IPS DF 6.9 (cell line): ENCODE measurements at regions not wholly inside any gene's neighbourhood (a gene's known extent, or its start where the extent isn't known, plus 50 kb on each side); places are given as distances from the start of the nearest gene placed in this dataset.
"Not testable (repeated sequence)": the region's sequence is repeated elsewhere in the genome, so short reads cannot be mapped to it uniquely, and the experiment has no call there.

ENCODE experiments used
- DNase-seq: peaks from one replicate; pipeline ENCODE4 v3.0.0-alpha.2; 2013; ENCODE audit warnings: low read depth, low spot score
- H3K27ac ChIP-seq: one replicate; pipeline ENCODE4 v1.5.1; 2013; ENCODE audit warnings: low read length, control low read depth
- H3K27me3 ChIP-seq: 2 replicates; pipeline ENCODE4 v1.6.1; 2013; ENCODE audit warnings: mild to moderate bottlenecking, low read length; ENCODE audit not compliant: control insufficient read depth, insufficient read depth
- H3K36me3 ChIP-seq: 2 replicates; pipeline ENCODE4 v1.6.1; 2013; ENCODE audit warnings: low read length; ENCODE audit not compliant: control insufficient read depth, insufficient read depth
- H3K4me1 ChIP-seq: 2 replicates; pipeline ENCODE4 v1.6.1; 2013; ENCODE audit warnings: low read length; ENCODE audit not compliant: control insufficient read depth, insufficient read depth
- H3K4me3 ChIP-seq: 2 replicates; pipeline ENCODE4 v1.5.1; 2013; ENCODE audit warnings: mild to moderate bottlenecking, low read length
- H3K9me3 ChIP-seq: 2 replicates; pipeline ENCODE4 v1.6.1; 2013; ENCODE audit warnings: low read length, inconsistent platforms; ENCODE audit not compliant: control insufficient read depth, insufficient read depth
- WGBS: extraction: QIAGEN DNeasy Blood & Tissue Kit; methylation state at CpG from one replicate; pipeline ENCODE4 v1.1.7; 2013; ENCODE audit warnings: mixed read lengths, missing lambda C conversion rate; ENCODE audit not compliant: insufficient read length, insufficient coverage; 5-methylcytosine and 5-hydroxymethylcytosine counted together

DNA sequence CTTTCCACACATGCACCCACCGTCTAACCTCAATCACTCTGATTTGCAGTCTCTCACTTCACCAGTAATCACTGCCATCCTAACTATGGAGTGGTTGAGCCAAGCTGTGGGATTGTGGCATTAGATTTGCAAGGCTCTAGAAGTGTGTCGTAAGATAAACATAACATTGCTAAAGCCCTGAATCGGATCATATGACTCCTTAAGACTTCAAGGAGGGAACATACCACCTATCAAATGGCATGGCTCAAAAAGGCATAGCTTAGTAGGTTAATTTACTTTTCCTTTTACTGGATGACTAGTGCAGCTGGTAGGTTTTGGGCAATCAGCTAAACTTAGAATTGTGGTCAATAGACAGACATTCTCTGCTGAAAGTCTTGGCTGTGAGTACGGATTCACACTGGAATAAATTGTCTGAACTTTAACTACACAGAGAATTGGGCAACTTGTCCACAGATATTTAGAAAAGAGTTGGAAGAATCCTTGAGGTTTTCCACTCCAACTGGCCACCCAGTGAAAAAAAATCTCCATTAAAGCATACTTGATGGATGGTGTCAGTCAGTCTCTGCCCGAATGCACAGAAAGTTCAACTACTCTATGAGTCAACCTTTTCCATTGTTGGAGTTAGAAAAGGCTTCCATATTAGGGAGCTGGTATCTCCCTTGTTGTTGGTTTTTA is 476.7 kb upstream of the CBLB start:
- no peak overlapping the region for H3K27ac ChIP-seq
- no peak overlapping the region for H3K4me3 ChIP-seq
- no peaks in the 10 kb centered on the region for H3K27me3 ChIP-seq
- WGBS, result no CpG with 5 or more reads among the region's 5 CpGs
- DNase-seq, result no peak
- no peaks in the 10 kb centered on the region for H3K36me3 ChIP-seq
- no peaks in the 10 kb centered on the region for H3K4me1 ChIP-seq
- H3K9me3 ChIP-seq, result no peaks in the 10 kb centered on the region

DNA sequence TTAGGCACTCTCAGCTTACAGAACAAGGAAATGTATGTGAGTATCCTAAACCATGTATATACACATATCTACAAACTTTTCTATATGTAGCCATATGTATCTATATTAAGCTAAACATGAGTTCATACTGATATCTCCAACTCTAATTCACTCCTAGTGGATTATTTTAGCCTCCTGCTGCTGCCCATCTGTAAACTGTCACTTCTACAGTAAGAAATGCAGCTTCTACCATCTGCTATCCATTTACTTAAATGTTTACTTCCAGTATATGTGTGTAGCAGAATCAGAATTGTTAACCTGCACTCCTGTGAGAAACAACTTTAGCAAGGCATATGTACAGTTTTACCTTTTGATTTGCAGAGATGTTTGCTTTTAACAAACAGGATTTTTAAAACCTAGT is 478.5 kb upstream of the CBLB start:
- no peaks in the 10 kb centered on the region for H3K36me3 ChIP-seq
- DNase-seq, result no peak
- H3K27ac ChIP-seq, result no peak overlapping the region
- no peaks in the 10 kb centered on the region for H3K27me3 ChIP-seq
- no peaks in the 10 kb centered on the region for H3K4me1 ChIP-seq
- H3K4me3 ChIP-seq, result no peak overlapping the region
- no peaks in the 10 kb centered on the region for H3K9me3 ChIP-seq

DNA sequence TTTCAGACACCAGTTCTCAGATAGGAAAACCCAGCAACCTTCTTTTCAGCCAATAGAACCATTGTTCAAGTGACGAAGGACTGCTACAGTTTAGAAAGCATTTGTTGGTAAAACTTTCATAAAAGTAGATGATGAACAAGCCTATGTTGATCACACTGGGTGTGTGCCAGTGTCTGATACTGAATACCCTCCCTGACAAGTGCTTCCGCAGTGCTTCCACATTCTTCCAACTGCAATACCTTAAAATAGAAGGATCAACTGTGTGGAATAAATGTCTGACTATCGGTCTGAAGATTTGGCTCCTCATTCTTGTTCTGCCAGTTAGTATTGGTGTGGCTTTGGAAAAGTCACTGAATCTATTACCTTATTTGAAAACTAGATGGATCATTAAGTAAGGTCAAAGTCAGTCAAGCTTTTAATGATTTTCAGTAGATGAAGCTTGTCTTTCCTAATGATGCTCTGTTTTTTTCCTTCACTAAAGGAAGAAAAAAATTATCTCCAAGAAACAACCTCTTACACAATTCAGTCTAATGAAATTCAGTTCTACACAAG is 479.4 kb upstream of the CBLB start:
- Histone ChIP-seq H3K4me3 (no peak overlapping the region), H3K27me3 (no peaks in the 10 kb centered on the region), H3K27ac (no peak overlapping the region), H3K36me3 (no peaks in the 10 kb centered on the region), H3K4me1 (no peaks in the 10 kb centered on the region), H3K9me3 (no peaks in the 10 kb centered on the region)
- no peak for DNase-seq
- no CpG with 5 or more reads among the region's 3 CpGs for WGBS

DNA sequence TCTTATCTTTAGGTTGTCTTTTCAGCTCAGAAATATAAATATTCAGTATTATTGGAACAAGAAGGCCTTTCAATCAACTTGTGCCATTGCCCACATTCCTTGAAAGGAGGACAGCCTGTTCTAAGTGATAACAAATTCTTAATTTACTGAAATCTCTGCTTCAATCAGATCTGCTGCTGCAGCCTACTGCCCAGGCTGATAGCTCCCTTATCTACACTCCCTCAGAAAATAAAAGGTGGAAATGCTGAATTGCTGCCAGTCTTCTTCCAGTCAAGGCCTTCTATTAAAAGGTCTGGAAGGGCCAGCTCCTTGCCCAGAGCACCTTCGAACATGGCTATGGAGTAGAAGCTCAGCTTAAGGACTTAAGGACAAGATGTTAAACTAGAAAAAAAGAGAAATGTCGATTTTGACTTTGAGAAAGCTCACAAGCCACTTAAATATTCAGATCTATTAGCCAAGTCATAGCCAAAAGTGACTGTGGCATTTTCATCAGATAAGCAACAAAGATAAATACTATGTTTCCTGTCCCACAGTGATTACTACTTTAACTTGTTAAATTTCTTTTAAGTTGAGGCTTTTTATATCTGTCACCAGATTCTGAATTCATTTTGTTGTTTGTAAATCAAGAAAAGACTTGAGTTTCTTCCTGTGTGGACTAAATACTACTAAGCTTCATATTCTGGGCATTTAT is 480.5 kb upstream of the CBLB start:
- WGBS, result no CpG with 5 or more reads among the region's 2 CpGs
- no peaks in the 10 kb centered on the region for H3K36me3 ChIP-seq
- no peak overlapping the region for H3K4me3 ChIP-seq
- no peaks in the 10 kb centered on the region for H3K9me3 ChIP-seq
- H3K4me1 ChIP-seq, result no peaks in the 10 kb centered on the region
- no peaks in the 10 kb centered on the region for H3K27me3 ChIP-seq
- H3K27ac ChIP-seq, result no peak overlapping the region
- no peak for DNase-seq

DNA sequence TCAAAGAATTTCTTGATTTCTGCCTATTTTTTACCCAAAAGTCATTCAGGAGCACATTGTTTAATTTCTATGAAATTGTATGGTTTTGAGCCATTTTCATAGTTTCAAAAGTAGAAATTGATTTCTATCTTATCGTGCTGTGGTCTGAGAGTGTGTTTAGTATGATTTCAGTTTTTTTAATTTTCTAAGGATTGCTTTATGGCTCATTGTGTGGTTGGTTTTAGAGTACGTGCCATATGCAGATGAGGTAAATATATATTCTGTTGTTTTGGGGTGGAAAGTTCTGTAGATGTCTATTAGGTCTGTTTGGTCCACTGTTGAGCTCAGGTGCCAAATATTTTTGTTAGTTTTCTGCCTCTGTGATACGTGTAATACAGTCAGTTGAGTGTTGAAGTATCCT is 487.1 kb upstream of the CBLB start:
- DNase-seq, result no peak
- no peak overlapping the region for H3K4me3 ChIP-seq
- WGBS, result no CpG with 5 or more reads among the region's 3 CpGs
- no peaks in the 10 kb centered on the region for H3K36me3 ChIP-seq
- H3K4me1 ChIP-seq, result no peaks in the 10 kb centered on the region
- H3K9me3 ChIP-seq, result no peaks in the 10 kb centered on the region
- no peak overlapping the region for H3K27ac ChIP-seq
- H3K27me3 ChIP-seq, result no peaks in the 10 kb centered on the region

DNA sequence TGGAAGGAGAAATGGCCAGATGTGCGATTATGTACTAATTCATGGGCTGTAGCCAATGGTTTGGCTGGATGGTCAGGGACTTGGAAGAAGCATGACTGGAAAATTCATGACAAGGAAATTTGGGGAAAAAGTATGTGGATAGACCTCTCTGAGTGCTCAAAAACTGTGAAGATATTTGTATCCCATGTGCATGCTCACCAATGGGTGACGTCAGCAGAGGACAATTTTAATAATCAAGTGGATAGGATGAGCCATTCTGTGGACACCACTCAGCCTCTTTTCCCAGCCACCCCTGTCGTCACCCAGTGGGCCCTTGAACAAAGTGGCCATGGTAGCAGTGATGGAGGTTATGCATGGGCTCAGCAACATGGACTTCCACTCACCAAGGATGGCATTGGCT is 490.9 kb upstream of the CBLB start:
- Histone ChIP-seq H3K9me3 (no peaks in the 10 kb centered on the region), H3K4me3 (no peak overlapping the region), H3K27me3 (no peaks in the 10 kb centered on the region), H3K4me1 (no peaks in the 10 kb centered on the region), H3K36me3 (no peaks in the 10 kb centered on the region), H3K27ac (no peak overlapping the region)
- no CpG with 5 or more reads among the region's 3 CpGs for WGBS
- DNase-seq, result no peak

DNA sequence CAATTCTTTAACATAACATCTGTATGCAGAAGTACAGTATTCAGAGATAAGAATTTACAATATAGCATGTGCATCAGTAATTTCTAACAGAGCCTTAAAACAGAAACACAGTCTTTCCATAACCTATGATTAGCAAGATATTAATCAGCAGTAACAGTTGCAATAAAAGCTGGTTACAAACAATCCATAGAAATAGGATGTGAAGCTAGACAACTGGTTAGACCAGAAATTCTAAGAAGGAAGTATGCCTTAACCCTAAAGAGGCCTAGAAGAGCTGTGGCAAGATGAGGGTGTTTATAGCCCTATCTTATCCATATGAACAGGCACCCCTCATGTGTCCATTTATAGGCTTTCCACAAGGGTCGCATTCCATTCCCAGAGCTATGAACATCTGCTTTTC is 492.1 kb upstream of the CBLB start:
- not testable (repeated sequence) for H3K4me3 ChIP-seq, H3K9me3 ChIP-seq, H3K27me3 ChIP-seq, H3K27ac ChIP-seq, H3K36me3 ChIP-seq, DNase-seq, H3K4me1 ChIP-seq
- WGBS, result no CpG with 5 or more reads among the region's 1 CpG

DNA sequence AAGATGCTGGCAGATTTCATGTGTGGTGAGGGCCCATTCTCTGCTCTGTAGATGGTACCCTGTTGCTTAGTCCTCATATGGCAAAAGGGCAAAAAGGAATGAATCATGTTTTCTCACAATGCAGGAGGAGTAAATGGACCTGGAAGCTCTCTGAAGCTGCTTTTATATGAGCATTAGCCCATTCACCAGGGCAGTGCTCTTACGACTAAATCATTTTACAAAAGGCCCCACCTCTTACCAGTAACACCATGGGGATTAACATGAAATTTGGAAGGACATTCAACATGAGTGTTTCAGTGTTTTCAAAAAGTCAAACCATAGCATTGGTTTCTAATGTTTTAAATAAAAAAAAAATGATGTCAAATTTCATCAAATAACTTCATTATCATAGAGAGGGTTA is 495.7 kb upstream of the CBLB start:
- no peaks in the 10 kb centered on the region for H3K9me3 ChIP-seq
- no CpG with 5 or more reads among the region's 1 CpG for WGBS

DNA sequence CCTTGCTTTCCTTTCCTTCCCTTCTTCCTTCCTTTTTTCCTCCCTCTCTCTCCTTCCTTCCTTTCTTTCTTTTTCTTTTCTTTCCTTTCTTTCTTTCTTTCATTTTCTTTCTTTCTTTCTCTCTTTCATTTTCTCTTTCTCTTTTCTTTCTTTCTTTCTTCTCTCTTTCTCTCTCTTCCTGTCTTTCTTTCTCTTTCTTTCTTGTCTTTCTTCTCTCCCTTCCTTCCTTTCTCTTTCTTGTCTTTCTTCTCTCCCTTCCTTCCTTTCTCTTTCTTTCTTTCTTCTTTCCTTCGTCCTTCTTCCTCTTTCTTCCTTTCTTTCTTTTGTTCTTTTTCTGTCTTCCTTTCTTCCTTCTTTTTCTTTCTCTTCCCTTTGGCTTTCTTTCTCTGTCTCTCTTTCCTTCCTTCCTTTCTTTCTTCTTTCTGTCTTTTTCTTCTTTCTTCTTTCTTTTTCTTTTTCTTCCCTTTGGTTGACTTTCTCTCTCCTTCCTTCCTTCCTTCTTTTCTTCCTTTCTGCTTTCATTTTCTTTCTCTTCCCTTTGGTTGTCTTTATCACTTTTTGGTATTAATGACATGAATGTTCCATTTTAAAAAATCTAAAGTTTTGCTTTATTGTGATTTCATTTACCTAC is 496.4 kb upstream of the CBLB start:
- H3K9me3 ChIP-seq, result no peaks in the 10 kb centered on the region
- no peaks in the 10 kb centered on the region for H3K4me1 ChIP-seq
- no peaks in the 10 kb centered on the region for H3K27me3 ChIP-seq
- no peak overlapping the region for H3K27ac ChIP-seq
- H3K36me3 ChIP-seq, result no peaks in the 10 kb centered on the region
- WGBS, result no CpG with 5 or more reads among the region's 1 CpG
- H3K4me3 ChIP-seq, result no peak overlapping the region
- no peak for DNase-seq

More for the DNA sequence above, 495.7 kb upstream of the CBLB start:
- Histone ChIP-seq H3K4me1 (no peaks in the 10 kb centered on the region), H3K27ac (no peak overlapping the region), H3K36me3 (no peaks in the 10 kb centered on the region), H3K4me3 (no peak overlapping the region), H3K27me3 (no peaks in the 10 kb centered on the region)
- no peak for DNase-seq

DNA sequence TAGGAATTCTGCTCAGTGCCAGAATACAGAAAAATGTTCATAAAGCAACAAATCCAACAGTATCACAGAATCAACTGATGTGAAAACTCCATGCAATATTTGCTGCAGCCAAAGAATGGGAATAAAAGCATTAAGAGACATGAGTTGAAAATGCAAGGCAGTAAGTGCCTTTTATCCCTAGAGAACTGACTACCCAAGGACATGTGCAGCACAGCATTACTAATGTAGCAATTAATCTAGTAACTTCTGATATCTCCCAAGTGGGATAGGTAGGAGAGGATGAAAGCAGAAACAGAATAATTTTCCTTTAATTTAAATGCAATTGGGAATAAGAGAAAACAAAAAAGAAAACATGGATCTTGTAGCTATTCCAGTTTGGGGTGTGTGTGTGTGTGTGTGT is 497.5 kb upstream of the CBLB start:
- no peak for DNase-seq
- Histone ChIP-seq H3K9me3 (no peaks in the 10 kb centered on the region), H3K4me3 (no peak overlapping the region), H3K27ac (no peak overlapping the region), H3K27me3 (no peaks in the 10 kb centered on the region), H3K4me1 (no peaks in the 10 kb centered on the region), H3K36me3 (no peaks in the 10 kb centered on the region)
